H1 (cell line): ENCODE measurements at regions not wholly inside any gene's neighbourhood (a gene's known extent, or its start where the extent isn't known, plus 50 kb on each side); places are given as distances from the start of the nearest gene placed in this dataset.

Experiments used
- CTCF ChIA-PET: fragments of 300-600 bp; sonication (Branson Sonifier 250); formaldehyde crosslinking; loops from one replicate; lab custom pipeline; 2021; ENCODE audit not compliant: partially characterized antibody; lab: Charles Lee
- POLR2A ChIA-PET: fragments of 300-600 bp; sonication (Branson Sonifier 250); formaldehyde crosslinking; loops from one replicate; lab custom pipeline; 2021; ENCODE audit warnings: inconsistent platforms; ENCODE audit not compliant: partially characterized antibody; lab: Charles Lee
- DNase-seq, 2 experiments: peaks; one replicate each; pipeline versions ENCODE4 v3.0.0 to v3.0.0-alpha.2; 2010 to 2022; ENCODE audit warnings: low spot score in 2 of 2, low read depth in 1 of 2, mixed read lengths in 1 of 2
- FAIRE-seq: peaks from 2 replicates; lab custom pipeline; 2011; peaks lifted over from hg19 to GRCh38; lab: Jason Lieb, UNC
- H2AFZ ChIP-seq: 2 replicates; pipeline ENCODE4 v1.8.1; 2012; ENCODE audit warnings: low read length, inconsistent platforms
- H2AK5ac ChIP-seq: 2 replicates; pipeline ENCODE4 v1.6.1; 2013; ENCODE audit warnings: low read depth, low read length
- H2BK120ac ChIP-seq: replicated peaks from 2 replicates; pipeline ENCODE3; 2013; ENCODE audit warnings: low read depth, low read length, inconsistent platforms
- H2BK12ac ChIP-seq: 2 replicates; pipeline ENCODE4 v1.6.1; 2013; ENCODE audit warnings: low read depth, low read length
- H2BK15ac ChIP-seq: 2 replicates; pipeline ENCODE4 v1.6.1; 2013; ENCODE audit warnings: low read length
- H2BK20ac ChIP-seq: 2 replicates; pipeline ENCODE4 v1.6.1; 2013; ENCODE audit warnings: low read length
- H2BK5ac ChIP-seq: 2 replicates; pipeline ENCODE4 v1.6.1; 2013; ENCODE audit warnings: low read depth, low read length
- H3K14ac ChIP-seq: 2 replicates; pipeline ENCODE4 v1.6.1; 2013; ENCODE audit warnings: inconsistent platforms; ENCODE audit not compliant: insufficient read length
- H3K18ac ChIP-seq: 2 replicates; pipeline ENCODE4 v1.6.1; 2013; ENCODE audit warnings: low read length; ENCODE audit errors: extremely low read depth
- H3K23ac ChIP-seq: 2 replicates; pipeline ENCODE4 v1.6.1; 2013; ENCODE audit warnings: inconsistent platforms; ENCODE audit not compliant: insufficient read length
- H3K23me2 ChIP-seq: 2 replicates; pipeline ENCODE4 v1.6.1; 2013; ENCODE audit warnings: low read depth, low read length
- H3K27ac ChIP-seq: 2 replicates; pipeline ENCODE4 v1.6.1; 2011; ENCODE audit warnings: low read depth, low read length, inconsistent platforms
- H3K27me3 ChIP-seq, 4 experiments: replicated peaks in 1 of 4; 1 replicate in 1 of 4; 2 replicates in 3 of 4; pipeline versions ENCODE4 v1.6.1 to v1.8.1; 2011 to 2013; ENCODE audit warnings: low read length in 3 of 4, mild to moderate bottlenecking in 3 of 4, inconsistent platforms in 2 of 4, mixed read lengths in 2 of 4, moderate library complexity in 1 of 4; ENCODE audit not compliant: control insufficient read depth in 3 of 4, insufficient read depth in 3 of 4; ENCODE audit errors: extremely low read depth in 1 of 4
- H3K36me3 ChIP-seq, 4 experiments: 2 replicates each; pipeline versions ENCODE4 v1.6.1 to v1.8.1; 2011 to 2013; ENCODE audit warnings: mild to moderate bottlenecking in 4 of 4, low read length in 3 of 4, moderate library complexity in 2 of 4, control low read depth in 1 of 4, inconsistent platforms in 1 of 4; ENCODE audit not compliant: insufficient read depth in 4 of 4, control insufficient read depth in 2 of 4
- H3K4ac ChIP-seq: replicated peaks from 2 replicates; pipeline ENCODE3; 2013; ENCODE audit warnings: low read length, low read depth, mixed read lengths, inconsistent platforms; ENCODE audit not compliant: insufficient read length
- H3K4me1 ChIP-seq, 4 experiments: replicated peaks in 1 of 4; 1 replicate in 1 of 4; 2 replicates in 3 of 4; pipeline versions ENCODE4 v1.6.1 to v1.8.1; 2011 to 2013; ENCODE audit warnings: low read length in 3 of 4, inconsistent platforms in 2 of 4, mixed read lengths in 1 of 4; ENCODE audit not compliant: insufficient read depth in 4 of 4, control insufficient read depth in 3 of 4
- H3K4me2 ChIP-seq, 2 experiments: 2 replicates each; pipeline versions ENCODE4 v1.6.1 to v1.8.1; 2011 to 2013; ENCODE audit warnings: low read depth in 2 of 2, low read length in 2 of 2, control low read depth in 1 of 2, inconsistent platforms in 1 of 2, mild to moderate bottlenecking in 1 of 2; ENCODE audit not compliant: insufficient read depth in 1 of 2
- H3K4me3 ChIP-seq, 4 experiments: fragments of 200-600, 300-600 bp in 1 of 4; sonication (generic), shearing (Covaris generic), sonication (Bioruptor Twin) in 1 of 4; 2 replicates each; pipeline versions ENCODE4 v1.5.1 to v1.8.1; 2011 to 2016; ENCODE audit warnings: low read length in 4 of 4, low read depth in 3 of 4, control low read depth in 2 of 4, inconsistent platforms in 2 of 4, mild to moderate bottlenecking in 2 of 4, mixed read lengths in 1 of 4, moderate library complexity in 1 of 4; ENCODE audit not compliant: insufficient read depth in 2 of 4; ENCODE audit errors: extremely low read depth in 1 of 4
- H3K56ac ChIP-seq: replicated peaks from 2 replicates; pipeline ENCODE3; 2013; ENCODE audit warnings: low read depth, mild to moderate bottlenecking, mixed read lengths, low read length, inconsistent platforms; ENCODE audit not compliant: insufficient read length
- H3K79me1 ChIP-seq: 2 replicates; pipeline ENCODE4 v1.6.1; 2013; ENCODE audit warnings: low read depth, low read length, control low read depth
- H3K79me2 ChIP-seq, 2 experiments: 2 replicates each; pipeline versions ENCODE4 v1.6.1 to v1.8.1; 2012 to 2013; ENCODE audit warnings: low read length in 2 of 2, mild to moderate bottlenecking in 2 of 2, inconsistent platforms in 1 of 2; ENCODE audit not compliant: insufficient read depth in 2 of 2, control insufficient read depth in 1 of 2
- H3K9ac ChIP-seq, 4 experiments: replicated peaks in 1 of 4; 1 replicate in 1 of 4; 2 replicates in 3 of 4; pipeline versions ENCODE4 v1.6.1 to v1.8.1; 2011 to 2013; ENCODE audit warnings: low read depth in 3 of 4, low read length in 3 of 4, control low read depth in 2 of 4, mild to moderate bottlenecking in 2 of 4, moderate library complexity in 2 of 4, inconsistent platforms in 1 of 4; ENCODE audit errors: extremely low read depth in 1 of 4
- H3K9me3 ChIP-seq, 2 experiments: 2 replicates each; pipeline versions ENCODE4 v1.6.1 to v1.8.1; 2012 to 2013; ENCODE audit warnings: mild to moderate bottlenecking in 2 of 2, moderate library complexity in 2 of 2, control low read depth in 1 of 2, inconsistent platforms in 1 of 2, low read depth in 1 of 2, low read length in 1 of 2, mixed read lengths in 1 of 2; ENCODE audit not compliant: insufficient read depth in 2 of 2
- H4K20me1 ChIP-seq, 2 experiments: replicated peaks in 1 of 2; 2 replicates each; pipeline versions ENCODE3 to v1.8.1; 2011 to 2013; ENCODE audit warnings: inconsistent platforms in 2 of 2, low read length in 2 of 2, mild to moderate bottlenecking in 1 of 2; ENCODE audit not compliant: insufficient read depth in 2 of 2, control insufficient read depth in 1 of 2
- H4K5ac ChIP-seq: 2 replicates; pipeline ENCODE4 v1.6.1; 2013; ENCODE audit warnings: low read length, low read depth, mixed read lengths, inconsistent platforms; ENCODE audit not compliant: insufficient read length
- H4K8ac ChIP-seq: 2 replicates; pipeline ENCODE4 v1.8.0; 2013; ENCODE audit warnings: mild to moderate bottlenecking, moderate library complexity, low read length, inconsistent platforms; ENCODE audit not compliant: insufficient read depth; ENCODE audit errors: extremely low read depth
- H4K91ac ChIP-seq: replicated peaks from 2 replicates; pipeline ENCODE3; 2013; ENCODE audit warnings: low read length, mixed read lengths, inconsistent platforms; ENCODE audit not compliant: insufficient read length
- BACH1 ChIP-seq: IDR thresholded peaks from 2 replicates; pipeline ENCODE4 v1.6.1; 2012; ENCODE audit warnings: low read length, improper control_type of control experiment
- SIRT6 ChIP-seq: IDR thresholded peaks from one replicate; pipeline ENCODE4 v1.7.1; 2012; ENCODE audit warnings: low read length, inconsistent platforms
- WGBS, 2 experiments: shearing (Covaris generic) in 1 of 2; methylation state at CpG; one replicate each; pipeline versions ENCODE4 v1.1.6 to v1.1.7; 2013 to 2015; ENCODE audit warnings: low lambda C conversion rate in 2 of 2, mixed read lengths in 2 of 2, inconsistent platforms in 1 of 2, low coverage in 1 of 2, missing lambda C conversion rate in 1 of 2; ENCODE audit not compliant: insufficient replicate concordance in 2 of 2, insufficient coverage in 1 of 2, insufficient read length in 1 of 2; ENCODE audit errors: extremely low coverage in 1 of 2, missing lambda C conversion rate in 1 of 2; 5-methylcytosine and 5-hydroxymethylcytosine counted together

DNA sequence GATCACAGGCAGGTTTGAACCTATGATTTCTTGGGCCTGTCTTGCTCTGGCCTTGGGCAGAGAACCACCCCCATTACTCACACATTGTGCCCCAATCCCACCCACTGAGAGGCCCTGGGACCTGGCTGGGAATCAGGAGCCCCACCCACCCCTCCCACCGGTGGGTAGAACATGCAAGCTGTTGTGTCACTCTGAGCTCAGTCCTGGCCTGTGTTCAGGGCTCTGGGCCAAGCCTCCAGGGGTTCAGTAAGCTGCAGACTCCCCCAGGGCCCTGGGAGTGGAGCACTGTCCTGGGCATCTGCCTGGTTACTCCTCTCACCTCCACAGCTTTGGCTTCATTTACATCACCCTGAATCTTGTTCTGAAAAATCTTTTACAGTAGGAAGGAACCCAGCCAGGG lies 270.5 kb downstream of the RRAGC start:
- Histone ChIP-seq H4K5ac (no peak overlapping the region), H3K27me3 (no peaks in the 10 kb centered on the region), H3K9ac (no peak overlapping the region), H3K4me3 (no peak overlapping the region), H2AK5ac (no peak overlapping the region)
- no peak for FAIRE-seq
- POLR2A ChIA-PET = no interaction called here
- TF ChIP-seq SIRT6 (no peak), BACH1 (no peak)
- TF ChIP-seq, all 59 proteins: peak for 0
- Histone ChIP-seq H3K9me3 (no peaks in the 10 kb centered on the region), H4K20me1 (no peaks in the 10 kb centered on the region), H3K23me2 (no peaks in the 10 kb centered on the region; the same call in 1 of the 2 replicates), H2BK12ac (no peak overlapping the region), H3K4me2 (no peak overlapping the region), H3K23ac (no peak overlapping the region), H3K79me1 (no peaks in the 10 kb centered on the region), H3K4ac (no peak overlapping the region), H3K4me1 (no peaks in the 10 kb centered on the region; a peak in 3 of 7 replicates), H3K14ac (no peak overlapping the region), H2BK5ac (no peak overlapping the region), H3K18ac (no peak overlapping the region), H4K8ac (no peak overlapping the region), H4K91ac (no peak overlapping the region), H2BK15ac (no peak overlapping the region), H2BK20ac (no peak overlapping the region), H2AFZ (no peak overlapping the region), H3K79me2 (no peaks in the 10 kb centered on the region), H3K27ac (no peak overlapping the region), H3K56ac (no peak overlapping the region), H2BK120ac (no peak overlapping the region), H3K36me3 (no peaks in the 10 kb centered on the region)
- CTCF ChIA-PET = interaction anchor here (0.5 to 2.9 kb wide), 8 partner anchors 20 to 1646 kb away, joined by 3 to 9 read pairs (median 4); no protein-coding TSS in a partner anchor
- WGBS, 2 experiments = 83% methylated on average over 1 of the region's 1 CpG; no CpG with 5 or more reads in 1 of the 2 experiments
- DNase-seq = no peak
